ENCODE measurements at regions not wholly inside any gene's neighbourhood (a gene's known extent, or its start where the extent isn't known, plus 50 kb on each side); places are given as distances from the start of the nearest gene placed in this dataset.

DNA sequence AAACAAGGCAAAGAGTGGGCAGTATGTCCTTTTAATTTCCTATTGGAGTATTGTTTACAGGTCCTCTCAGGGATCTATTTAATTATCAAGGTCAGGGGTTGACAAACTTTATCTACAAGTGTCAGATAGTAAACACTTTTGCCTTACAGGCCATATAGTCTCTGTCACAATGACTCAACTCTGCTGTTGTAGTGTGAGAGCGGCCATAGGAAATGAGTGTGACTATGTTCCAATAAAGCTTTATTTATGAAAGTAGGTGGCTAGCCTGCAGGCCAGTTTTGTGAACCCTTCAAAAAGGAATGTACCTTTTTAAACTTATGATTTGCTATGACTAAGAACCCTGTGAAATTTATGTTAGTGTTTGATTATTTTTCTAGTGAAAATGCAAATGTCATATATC is 156.1 kb downstream of the GPAT3 start:
- no peak for DNase-seq

DNA sequence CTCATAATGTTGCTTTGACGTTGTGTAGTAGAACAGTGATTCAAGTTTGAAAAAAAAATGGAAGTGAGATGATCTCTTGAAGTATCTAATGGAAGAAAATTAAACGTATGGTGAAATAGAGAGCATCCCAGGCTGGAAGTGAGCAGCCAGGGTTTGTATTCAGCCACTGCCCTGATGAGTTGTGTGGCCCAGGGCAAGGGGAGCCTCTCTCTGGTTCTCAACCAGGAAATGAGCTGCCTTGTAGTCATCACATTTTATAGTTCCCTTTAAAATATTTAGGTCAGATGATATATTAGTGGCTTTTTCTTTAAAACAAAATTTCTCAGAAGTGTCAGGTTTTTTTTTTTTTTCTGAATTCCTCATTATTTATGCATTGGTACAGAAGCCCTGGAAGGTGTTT is 150.3 kb downstream of the GPAT3 start:
- DNase-seq = no peak

DNA sequence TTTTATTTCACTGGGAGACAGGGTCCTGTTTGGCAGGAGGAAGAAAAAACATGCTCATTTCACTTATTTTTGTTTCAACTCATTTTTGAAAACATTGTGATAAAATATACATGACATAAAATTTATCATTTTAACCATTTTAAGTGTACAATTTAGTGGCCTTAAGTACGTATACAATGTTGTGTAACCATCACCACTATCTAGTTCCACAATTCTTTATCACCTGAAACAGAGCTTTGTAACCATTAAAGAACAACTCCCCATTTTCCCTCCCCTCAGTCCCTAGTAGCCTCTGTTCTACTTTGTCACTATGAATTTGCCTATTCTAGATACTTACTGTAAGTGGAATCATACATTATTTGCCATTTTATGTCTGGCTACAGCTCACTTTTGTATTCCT is 143.8 kb downstream of the GPAT3 start:
- no peak for DNase-seq

DNA sequence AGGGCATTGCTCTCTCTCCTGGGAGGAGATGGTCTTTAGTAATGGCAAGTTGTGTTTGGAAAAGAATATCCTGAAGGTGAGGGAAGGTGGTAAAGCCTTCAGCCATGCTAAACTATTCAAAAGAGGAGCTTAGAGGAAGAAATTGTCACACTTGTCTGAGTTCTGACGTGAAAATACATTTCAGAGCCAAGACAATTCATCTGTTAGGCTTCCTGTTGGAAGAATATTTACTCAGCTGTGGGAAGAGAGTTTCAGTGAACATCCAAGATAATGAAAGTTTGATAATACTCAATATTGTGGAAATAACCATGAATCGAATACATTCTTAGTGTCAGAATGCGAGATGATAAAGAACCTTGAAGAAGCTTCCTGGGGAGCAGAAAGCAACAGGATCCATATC is 143.3 kb downstream of the GPAT3 start:
- DNase-seq = no peak

DNA sequence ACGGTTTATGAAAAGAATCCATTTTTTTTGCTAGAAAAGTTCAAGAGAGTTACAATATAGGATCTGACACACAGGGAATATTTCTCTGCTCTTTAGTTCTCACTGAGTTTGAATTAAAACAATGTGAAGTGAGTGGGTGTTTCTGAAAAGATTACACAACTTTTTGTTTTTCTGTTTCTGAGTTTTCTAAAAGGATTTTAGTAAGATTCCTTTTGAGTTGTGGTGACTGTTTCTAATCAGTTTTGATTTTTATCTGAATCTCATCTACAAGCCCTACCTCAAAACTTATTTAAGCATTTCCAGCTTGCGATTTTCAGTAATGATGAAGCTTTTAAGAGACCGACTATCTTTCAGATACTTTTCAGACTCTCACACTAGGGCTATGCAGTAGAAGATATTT is 141.7 kb downstream of the GPAT3 start:
- no peak for DNase-seq

DNA sequence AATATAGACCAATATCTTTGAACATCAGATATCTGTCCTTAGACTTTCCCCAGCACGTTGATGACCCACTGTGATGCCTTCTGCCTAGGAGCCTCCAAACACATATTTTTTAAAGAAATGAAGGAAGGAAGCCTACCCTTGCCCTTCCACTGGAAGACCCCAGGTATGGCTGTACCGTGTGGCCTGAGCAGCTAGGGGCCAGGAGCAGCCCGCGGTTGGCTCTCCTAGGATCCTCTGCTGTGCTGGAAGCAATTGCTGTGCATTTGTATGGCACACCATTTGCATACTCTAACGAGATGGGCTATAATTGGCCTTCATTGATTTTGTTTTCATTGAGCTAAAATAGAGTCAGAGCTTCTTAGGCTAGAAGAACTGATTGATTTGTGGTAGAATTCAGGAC is 128.8 kb downstream of the GPAT3 start:
- DNase-seq = no peak

DNA sequence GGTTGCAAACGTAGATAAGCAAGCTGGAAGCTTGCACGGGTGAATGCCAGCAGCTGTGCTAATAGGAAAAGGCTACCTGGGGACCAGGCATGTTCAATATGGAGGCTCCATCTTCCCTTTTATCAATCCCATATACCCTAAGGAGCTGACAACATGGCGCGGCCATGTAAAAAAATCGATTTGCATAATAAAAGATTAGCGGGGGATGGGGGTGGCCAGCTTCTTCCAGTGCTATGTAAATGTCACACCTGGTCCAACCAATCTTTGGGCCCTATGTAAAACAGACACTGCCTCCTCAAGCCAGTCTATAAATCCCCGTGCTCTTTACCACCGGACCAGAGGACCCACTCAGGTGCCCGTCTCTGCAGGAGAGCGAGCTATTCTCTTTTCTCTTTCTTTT is 128.2 kb downstream of the GPAT3 start:
- DNase-seq = no peak

DNA sequence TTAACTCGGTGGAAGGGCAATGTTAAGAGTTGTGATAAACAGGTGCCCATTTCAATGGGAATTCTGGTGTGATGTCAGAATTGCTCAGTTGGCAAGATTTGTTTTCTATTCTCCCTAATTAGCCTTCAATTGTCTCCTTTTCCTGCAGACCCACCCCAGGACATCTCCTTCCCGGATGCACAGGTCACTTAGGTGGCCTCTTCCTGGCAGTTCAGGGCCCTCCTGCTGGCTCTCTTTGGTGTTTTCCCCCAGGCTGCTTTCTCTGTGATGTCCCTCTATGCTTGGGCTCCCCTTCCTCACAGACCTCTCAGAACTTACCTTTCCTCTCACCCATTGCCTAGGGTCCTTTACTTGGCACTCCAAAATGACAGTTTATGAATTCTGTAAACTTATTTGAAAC is 126.3 kb downstream of the GPAT3 start:
- no peak for DNase-seq

DNA sequence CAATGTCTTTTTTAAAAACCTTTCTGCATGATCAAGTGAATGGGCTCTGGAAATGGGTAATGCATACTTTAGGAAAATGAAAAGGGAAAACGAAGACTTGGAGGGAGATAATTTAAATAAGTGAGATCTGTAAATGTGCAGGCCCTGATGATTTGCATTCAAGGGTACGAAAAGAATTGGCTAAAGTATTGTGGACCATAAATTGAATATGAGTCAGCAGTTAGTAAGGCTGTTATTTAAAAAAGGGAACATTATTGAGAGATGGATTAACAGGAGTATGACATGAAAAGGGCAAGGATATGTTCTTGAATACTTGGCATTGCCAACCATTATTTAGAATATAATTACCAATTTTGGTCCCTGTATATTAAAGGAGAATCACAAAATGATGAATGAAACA is 125.5 kb downstream of the GPAT3 start:
- no peak for DNase-seq

DNA sequence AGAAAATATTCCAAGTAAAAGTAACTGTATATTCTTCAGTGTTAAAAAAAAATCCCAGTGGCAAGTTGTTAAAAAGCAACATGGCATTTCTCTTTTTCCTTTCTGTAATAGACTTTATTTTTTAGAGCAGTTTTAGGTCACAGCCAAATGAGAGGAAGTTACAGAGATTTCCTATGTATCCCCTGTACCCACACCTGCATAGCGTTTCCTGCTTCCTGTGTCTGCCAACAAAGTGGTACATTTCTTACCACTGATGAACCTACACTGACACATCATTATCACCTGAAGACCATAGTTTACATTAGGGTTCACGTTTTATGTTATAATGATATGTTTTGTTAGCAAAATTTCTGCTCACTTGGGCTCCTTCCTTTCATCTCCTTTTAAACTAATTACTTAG is 124.7 kb downstream of the GPAT3 start:
- DNase-seq = no peak

DNA sequence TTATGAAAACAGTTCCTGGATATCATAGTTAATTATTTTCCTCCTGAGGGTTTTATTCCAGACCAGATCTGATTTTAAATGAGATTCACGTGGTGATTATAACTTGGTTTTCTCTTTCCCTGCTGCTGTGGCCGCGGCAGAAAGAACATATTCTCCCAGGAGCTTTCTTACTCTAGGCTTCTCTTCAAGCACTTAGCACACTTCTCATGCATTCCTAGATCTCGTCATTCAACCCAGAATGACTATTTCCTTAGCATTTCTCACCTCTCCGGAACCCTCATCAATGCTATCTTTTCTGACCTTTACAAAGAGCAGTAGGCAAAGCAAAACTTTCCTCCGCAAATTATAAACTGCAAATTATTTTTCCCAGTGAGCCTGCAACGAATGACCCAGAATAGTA is 122.9 kb downstream of the GPAT3 start:
- no peak for DNase-seq

DNA sequence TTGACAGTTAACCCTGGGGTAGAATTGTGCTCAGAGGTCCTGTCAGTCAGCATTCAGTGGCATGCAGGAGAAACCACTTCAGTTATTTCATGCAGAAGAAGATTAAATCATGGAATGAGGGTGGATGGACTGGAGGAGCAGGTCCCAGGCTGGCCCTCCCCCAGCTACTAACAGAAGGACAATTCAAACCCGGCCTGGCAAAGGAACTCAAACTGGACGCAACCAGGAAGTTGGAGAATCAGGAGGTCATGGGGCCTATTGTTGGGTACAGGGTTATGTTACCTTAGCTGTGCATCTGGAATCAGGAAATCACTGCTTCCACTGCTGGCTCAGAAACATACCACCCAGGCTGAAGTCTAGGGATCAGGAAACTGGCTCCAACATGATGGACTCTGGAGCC is 121.4 kb downstream of the GPAT3 start:
- DNase-seq = no peak

Measured in femur (tissue), 1 donor.